Testis (tissue), 2 donors: ENCODE measurements at regions not wholly inside any gene's neighbourhood (a gene's known extent, or its start where the extent isn't known, plus 50 kb on each side); places are given as distances from the start of the nearest gene placed in this dataset.

Experiments used
- CTCF ChIP-seq, 3 experiments: fragments of 450-650 bp in 2 of 3; fragments of 200-600 bp in 1 of 3; sonication (generic) in 1 of 3; IDR thresholded peaks; one replicate each; pipeline ENCODE4 v1.5.1; 2016 to 2019; ENCODE audit warnings: antibody characterized with exemption in 3 of 3, mild to moderate bottlenecking in 2 of 3, moderate library complexity in 1 of 3
- POLR2A ChIP-seq: fragments of 450-650 bp; IDR thresholded peaks from one replicate; pipeline ENCODE4 v1.6.1; 2017; ENCODE audit warnings: antibody characterized with exemption, mild to moderate bottlenecking, moderate library complexity

- TF ChIP-seq POLR2A (no peak), CTCF (IDR thresholded peaks at IDR 0.05) (no peak)
Observed at GRCh38 chr1:68377098-68377497, 72.7 kb downstream of the RPE65 start.
